ENCODE measurements at regions not wholly inside any gene's neighbourhood (a gene's known extent, or its start where the extent isn't known, plus 50 kb on each side); places are given as distances from the start of the nearest gene placed in this dataset.
A peak's percentile ranks its signal among the peaks of the same experiment; 100 is the strongest.

- no peak for TF ChIP-seq POLR2A (IDR thresholded peaks at IDR 0.05)
- no peak for TF ChIP-seq EP300 (IDR thresholded peaks at IDR 0.05)
- TF ChIP-seq, protein P1, sequence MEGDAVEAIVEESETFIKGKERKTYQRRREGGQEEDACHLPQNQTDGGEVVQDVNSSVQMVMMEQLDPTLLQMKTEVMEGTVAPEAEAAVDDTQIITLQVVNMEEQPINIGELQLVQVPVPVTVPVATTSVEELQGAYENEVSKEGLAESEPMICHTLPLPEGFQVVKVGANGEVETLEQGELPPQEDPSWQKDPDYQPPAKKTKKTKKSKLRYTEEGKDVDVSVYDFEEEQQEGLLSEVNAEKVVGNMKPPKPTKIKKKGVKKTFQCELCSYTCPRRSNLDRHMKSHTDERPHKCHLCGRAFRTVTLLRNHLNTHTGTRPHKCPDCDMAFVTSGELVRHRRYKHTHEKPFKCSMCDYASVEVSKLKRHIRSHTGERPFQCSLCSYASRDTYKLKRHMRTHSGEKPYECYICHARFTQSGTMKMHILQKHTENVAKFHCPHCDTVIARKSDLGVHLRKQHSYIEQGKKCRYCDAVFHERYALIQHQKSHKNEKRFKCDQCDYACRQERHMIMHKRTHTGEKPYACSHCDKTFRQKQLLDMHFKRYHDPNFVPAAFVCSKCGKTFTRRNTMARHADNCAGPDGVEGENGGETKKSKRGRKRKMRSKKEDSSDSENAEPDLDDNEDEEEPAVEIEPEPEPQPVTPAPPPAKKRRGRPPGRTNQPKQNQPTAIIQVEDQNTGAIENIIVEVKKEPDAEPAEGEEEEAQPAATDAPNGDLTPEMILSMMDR (IDR thresholded peaks at IDR 0.05), result no peak
- Histone ChIP-seq H3K4me1 (peaks cover 0 to 5% (median 0%) of the 10 kb centered on the region in 4 donors), H3K36me3 (no peaks in the 10 kb centered on the region), H3K27ac (no peak overlapping the region), H3K4me3 (no peak overlapping the region), H3K9me3 (peaks cover 0 to 11% (median 0%) of the 10 kb centered on the region in 4 donors), H3K27me3 (no peaks in the 10 kb centered on the region)
- DNase-seq (ENCODE audit: low spot score in 2 of 2), result no peak
Observed at GRCh38 chr6:85255661-85256060, 194.2 kb upstream of the NT5E start.

- Histone ChIP-seq H3K27ac (no peak overlapping the region), H3K27me3 (no peaks in the 10 kb centered on the region), H3K4me3 (no peak overlapping the region), H3K36me3 (no peaks in the 10 kb centered on the region), H3K9me3 (peaks cover 0 to 14% (median 0%) of the 10 kb centered on the region in 4 donors), H3K4me1 (peaks cover 0 to 5% (median 0%) of the 10 kb centered on the region in 4 donors)
- TF ChIP-seq, protein P1 (IDR thresholded peaks at IDR 0.05), result no peak
- no peak for TF ChIP-seq EP300 (IDR thresholded peaks at IDR 0.05)
- no peak for TF ChIP-seq POLR2A (IDR thresholded peaks at IDR 0.05)
- no peak for DNase-seq (ENCODE audit: low spot score in 2 of 2)
- WGBS, 2 donors, result 78 to 85% methylated on average over 2 of the region's 2 CpGs
Observed at GRCh38 chr6:85252552-85252951, 197.3 kb upstream of the NT5E start.

GRCh38 chr6:85252085-85252484, 197.8 kb upstream of the NT5E start:
- H3K27me3 ChIP-seq, result no peaks in the 10 kb centered on the region
- H3K27ac ChIP-seq, result no peak overlapping the region
- H3K36me3 ChIP-seq, result no peaks in the 10 kb centered on the region
- DNase-seq (ENCODE audit: low spot score in 2 of 2), result no peak
- H3K4me1 ChIP-seq, result peaks cover 0 to 5% (median 0%) of the 10 kb centered on the region in 4 donors
- no peak overlapping the region for H3K4me3 ChIP-seq
- 71 to 78% methylated on average over 2 of the region's 2 CpGs for WGBS, 2 donors
- H3K9me3 ChIP-seq, result peaks cover 0 to 16% (median 0%) of the 10 kb centered on the region in 4 donors
- TF ChIP-seq EP300 (IDR thresholded peaks at IDR 0.05), result no peak
- TF ChIP-seq POLR2A (IDR thresholded peaks at IDR 0.05), result no peak
- TF ChIP-seq, protein P1 (IDR thresholded peaks at IDR 0.05), result no peak

GRCh38 chr6:85251300-85251699, 198.6 kb upstream of the NT5E start:
- no peak overlapping the region for H3K27ac ChIP-seq
- H3K9me3 ChIP-seq, result peaks cover 0 to 16% (median 0%) of the 10 kb centered on the region in 4 donors
- WGBS, 2 donors, result 76 to 78% methylated on average over 1 of the region's 1 CpG
- H3K4me3 ChIP-seq, result no peak overlapping the region
- no peaks in the 10 kb centered on the region for H3K27me3 ChIP-seq
- DNase-seq (ENCODE audit: low spot score in 2 of 2), result no peak
- peaks cover 0 to 5% (median 0%) of the 10 kb centered on the region in 4 donors for H3K4me1 ChIP-seq
- no peaks in the 10 kb centered on the region for H3K36me3 ChIP-seq
- no peak for TF ChIP-seq EP300 (IDR thresholded peaks at IDR 0.05)
- TF ChIP-seq, protein P1 (IDR thresholded peaks at IDR 0.05), result no peak
- no peak for TF ChIP-seq POLR2A (IDR thresholded peaks at IDR 0.05)

- peaks cover 0 to 5% (median 0%) of the 10 kb centered on the region in 4 donors for H3K4me1 ChIP-seq
- H3K9me3 ChIP-seq, result peaks cover 0 to 16% (median 0%) of the 10 kb centered on the region in 4 donors
- no peaks in the 10 kb centered on the region for H3K36me3 ChIP-seq
- no peak overlapping the region for H3K4me3 ChIP-seq
- TF ChIP-seq EP300 (IDR thresholded peaks at IDR 0.05) (peak in 1 of 2 donors; percentile 63), POLR2A (IDR thresholded peaks at IDR 0.05) (no peak)
- TF ChIP-seq, protein P1 (IDR thresholded peaks at IDR 0.05), result no peak
- H3K27ac ChIP-seq, result no peak overlapping the region
- peak in 1 of 2 donors; percentile 37 for DNase-seq (ENCODE audit: low spot score in 2 of 2)
- WGBS, 2 donors, result 69 to 72% methylated on average over 5 of the region's 5 CpGs
- H3K27me3 ChIP-seq, result no peaks in the 10 kb centered on the region
Observed at GRCh38 chr6:85250586-85251220, 199.2 kb upstream of the NT5E start.
